ENCODE measurements at regions not wholly inside any gene's neighbourhood (a gene's known extent, or its start where the extent isn't known, plus 50 kb on each side); places are given as distances from the start of the nearest gene placed in this dataset.

GRCh38 chr4:166414431-166414830 lies 541.4 kb downstream of the TLL1 start:
- Histone ChIP-seq H3K79me2 (ENCODE audit: insufficient read depth, low read length) (no peaks in the 10 kb centered on the region), H3K4me1 (ENCODE audit: insufficient read depth, low read length, poor library complexity, severe bottlenecking) (no peaks in the 10 kb centered on the region), H3K4me3 (ENCODE audit: low read length, poor library complexity, severe bottlenecking) (no peak overlapping the region), H3F3A (ENCODE audit: low read depth) (no peaks in the 10 kb centered on the region), H3K27me3 (ENCODE audit: insufficient read depth, low read length, poor library complexity, severe bottlenecking) (no peaks in the 10 kb centered on the region), H3K9ac (ENCODE audit: low read depth, low read length, poor library complexity, severe bottlenecking) (no peak overlapping the region), H4K20me1 (ENCODE audit: insufficient read depth, low read length, poor library complexity, severe bottlenecking) (no peaks in the 10 kb centered on the region), H3K9me2 (replicated peaks; ENCODE audit: low read depth, low read length) (no peaks in the 10 kb centered on the region), H3K36me3 (ENCODE audit: insufficient read depth, low read length) (no peaks in the 10 kb centered on the region), H3K9me3 (ENCODE audit: insufficient read depth, low read depth, low read length) (no peaks in the 10 kb centered on the region), H3K4me2 (ENCODE audit: low read depth, low read length, poor library complexity, severe bottlenecking) (no peak overlapping the region), H2AFZ (ENCODE audit: low read length) (no peak overlapping the region)
- TF ChIP-seq EZH2phosphoT487 (IDR thresholded peaks at IDR 0.05; ENCODE audit: borderline replicate concordance) (no peak), CTCF (conservative IDR thresholded peaks at IDR 0.05; ENCODE audit: low read length) (no peak)

GRCh38 chr4:166415749-166416148 lies 542.7 kb downstream of the TLL1 start:
- TF ChIP-seq EZH2phosphoT487 (IDR thresholded peaks at IDR 0.05; ENCODE audit: borderline replicate concordance) (no peak), CTCF (conservative IDR thresholded peaks at IDR 0.05; ENCODE audit: low read length) (no peak)

GRCh38 chr4:166421556-166422156 lies 548.6 kb downstream of the TLL1 start:
- Histone ChIP-seq H3K4me3 (ENCODE audit: low read length, poor library complexity, severe bottlenecking) (no peak overlapping the region), H3K4me2 (ENCODE audit: low read depth, low read length, poor library complexity, severe bottlenecking) (no peak overlapping the region), H3F3A (ENCODE audit: low read depth) (no peaks in the 10 kb centered on the region), H3K79me2 (ENCODE audit: insufficient read depth, low read length) (no peaks in the 10 kb centered on the region), H3K9me2 (replicated peaks; ENCODE audit: low read depth, low read length) (no peaks in the 10 kb centered on the region), H4K20me1 (ENCODE audit: insufficient read depth, low read length, poor library complexity, severe bottlenecking) (no peaks in the 10 kb centered on the region), H3K27me3 (ENCODE audit: insufficient read depth, low read length, poor library complexity, severe bottlenecking) (no peaks in the 10 kb centered on the region), H3K9ac (ENCODE audit: low read depth, low read length, poor library complexity, severe bottlenecking) (no peak overlapping the region), H3K36me3 (ENCODE audit: insufficient read depth, low read length) (no peaks in the 10 kb centered on the region), H2AFZ (ENCODE audit: low read length) (no peak overlapping the region), H3K9me3 (ENCODE audit: insufficient read depth, low read depth, low read length) (no peaks in the 10 kb centered on the region), H3K4me1 (ENCODE audit: insufficient read depth, low read length, poor library complexity, severe bottlenecking) (no peaks in the 10 kb centered on the region)
- TF ChIP-seq EZH2phosphoT487 (IDR thresholded peaks at IDR 0.05; ENCODE audit: borderline replicate concordance) (no peak), CTCF (conservative IDR thresholded peaks at IDR 0.05; ENCODE audit: low read length) (no peak)

More at GRCh38 chr4:166415749-166416148, 542.7 kb downstream of the TLL1 start:
- Histone ChIP-seq H3K9me2 (replicated peaks; ENCODE audit: low read depth, low read length) (no peaks in the 10 kb centered on the region), H3K4me1 (ENCODE audit: insufficient read depth, low read length, poor library complexity, severe bottlenecking) (no peaks in the 10 kb centered on the region), H3F3A (ENCODE audit: low read depth) (no peaks in the 10 kb centered on the region), H3K27me3 (ENCODE audit: insufficient read depth, low read length, poor library complexity, severe bottlenecking) (no peaks in the 10 kb centered on the region), H3K79me2 (ENCODE audit: insufficient read depth, low read length) (no peaks in the 10 kb centered on the region), H3K9ac (ENCODE audit: low read depth, low read length, poor library complexity, severe bottlenecking) (no peak overlapping the region), H3K36me3 (ENCODE audit: insufficient read depth, low read length) (no peaks in the 10 kb centered on the region), H4K20me1 (ENCODE audit: insufficient read depth, low read length, poor library complexity, severe bottlenecking) (no peaks in the 10 kb centered on the region), H2AFZ (ENCODE audit: low read length) (no peak overlapping the region), H3K9me3 (ENCODE audit: insufficient read depth, low read depth, low read length) (no peaks in the 10 kb centered on the region), H3K4me3 (ENCODE audit: low read length, poor library complexity, severe bottlenecking) (no peak overlapping the region), H3K4me2 (ENCODE audit: low read depth, low read length, poor library complexity, severe bottlenecking) (no peak overlapping the region)
